HEK293 (cell line): ENCODE measurements at regions not wholly inside any gene's neighbourhood (a gene's known extent, or its start where the extent isn't known, plus 50 kb on each side); places are given as distances from the start of the nearest gene placed in this dataset.

Experiments
- CTCF ChIA-PET: fragments of 350-600 bp; formaldehyde crosslinking; extraction: SDS; loops from one replicate; lab custom pipeline; 2021; ENCODE audit warnings: antibody characterized with exemption; lab: Yijun Ruan, JAX
- POLR2A ChIA-PET: fragments of 300-600 bp; formaldehyde crosslinking; extraction: SDS; loops from one replicate; lab custom pipeline; 2020; ENCODE audit warnings: antibody characterized with exemption, inconsistent platforms; lab: Yijun Ruan, JAX
- H3K27ac ChIP-seq: fragments of 200-500 bp; sonication (Bioruptor generic); 2 replicates; pipeline ENCODE4 v1.5.1; 2014; ENCODE audit warnings: low read depth, low read length, control low read depth, inconsistent platforms; ENCODE audit errors: extremely low read depth
- H3K36me3 ChIP-seq, 2 experiments: fragments of 200-500 bp in 1 of 2; sonication (Bioruptor generic) in 1 of 2; 1 replicate in 1 of 2; 2 replicates in 1 of 2; pipeline ENCODE4 v1.5.1; 2014 to 2017; ENCODE audit warnings: inconsistent platforms in 2 of 2, low read length in 2 of 2; ENCODE audit not compliant: control insufficient read depth in 2 of 2, insufficient read depth in 1 of 2
- H3K4me1 ChIP-seq: fragments of 200-500 bp; sonication (Bioruptor generic); 2 replicates; pipeline ENCODE4 v1.5.1; 2014; ENCODE audit warnings: mild to moderate bottlenecking, low read length, inconsistent platforms; ENCODE audit not compliant: control insufficient read depth, insufficient read depth
- H3K4me3 ChIP-seq: 2 replicates; pipeline ENCODE4 v1.5.1; 2011; ENCODE audit warnings: low read depth, mild to moderate bottlenecking, control low read depth, low read length, moderate library complexity
- H3K9me3 ChIP-seq: fragments of 200-500 bp; sonication (Bioruptor generic); 2 replicates; pipeline ENCODE4 v1.5.1; 2014; ENCODE audit warnings: low read depth, low read length, inconsistent platforms; ENCODE audit not compliant: control insufficient read depth, insufficient read depth
- MZF1 ChIP-seq: fragments of 450-650 bp; formaldehyde crosslinking; IDR thresholded peaks from 2 replicates; pipeline ENCODE4 v1.5.1; 2017; ENCODE audit warnings: missing biosample characterization, missing genetic modification characterization, borderline replicate concordance
- OSR2 ChIP-seq: fragments of 450-650 bp; formaldehyde crosslinking; IDR thresholded peaks from 2 replicates; pipeline ENCODE4 v1.5.1; 2016; ENCODE audit warnings: missing biosample characterization, missing genetic modification characterization
- PRDM1 ChIP-seq: fragments of 450-650 bp; formaldehyde crosslinking; IDR thresholded peaks from 2 replicates; pipeline ENCODE4; 2016; ENCODE audit warnings: missing biosample characterization, missing genetic modification characterization
- SP7 ChIP-seq: fragments of 450-650 bp; formaldehyde crosslinking; IDR thresholded peaks from 2 replicates; pipeline ENCODE4 v1.5.1; 2016; ENCODE audit warnings: missing biosample characterization, missing genetic modification characterization
- TRIM28 ChIP-seq: IDR thresholded peaks from 2 replicates; pipeline ENCODE4 v1.6.1; 2011; ENCODE audit warnings: low read length, control low read depth, borderline replicate concordance
- ZBTB10 ChIP-seq: fragments of 450-650 bp; formaldehyde crosslinking; IDR thresholded peaks from 2 replicates; pipeline ENCODE4 v1.5.1; 2016; ENCODE audit warnings: missing biosample characterization, missing genetic modification characterization
- ZFP3 ChIP-seq: fragments of 450-650 bp; formaldehyde crosslinking; IDR thresholded peaks from 2 replicates; pipeline ENCODE4 v1.5.1; 2016; ENCODE audit warnings: low read depth, missing biosample characterization, missing genetic modification characterization
- ZNF146 ChIP-seq: fragments of 450-650 bp; formaldehyde crosslinking; IDR thresholded peaks from 2 replicates; pipeline ENCODE4 v1.5.1; 2016; ENCODE audit warnings: missing biosample characterization, missing genetic modification characterization
- ZNF155 ChIP-seq: fragments of 450-650 bp; formaldehyde crosslinking; IDR thresholded peaks from 2 replicates; pipeline ENCODE4 v1.5.1; 2016; ENCODE audit warnings: missing biosample characterization, missing genetic modification characterization
- ZNF157 ChIP-seq: fragments of 450-650 bp; formaldehyde crosslinking; IDR thresholded peaks from 2 replicates; pipeline ENCODE4 v1.5.1; 2016; ENCODE audit warnings: missing biosample characterization, missing genetic modification characterization
- ZNF2 ChIP-seq: fragments of 450-650 bp; formaldehyde crosslinking; IDR thresholded peaks from 2 replicates; pipeline ENCODE4 v1.5.1; 2016; ENCODE audit warnings: missing biosample characterization, missing genetic modification characterization
- ZNF221 ChIP-seq: fragments of 450-650 bp; formaldehyde crosslinking; IDR thresholded peaks from 2 replicates; pipeline ENCODE4 v1.5.1; 2017; ENCODE audit warnings: missing biosample characterization, missing genetic modification characterization, borderline replicate concordance
- ZNF311 ChIP-seq: fragments of 450-650 bp; formaldehyde crosslinking; IDR thresholded peaks from 2 replicates; pipeline ENCODE4 v1.5.1; 2017; ENCODE audit warnings: missing biosample characterization, missing genetic modification characterization, borderline replicate concordance
- ZNF341 ChIP-seq: fragments of 450-650 bp; formaldehyde crosslinking; IDR thresholded peaks from 2 replicates; pipeline ENCODE4; 2016; ENCODE audit warnings: low read depth, missing biosample characterization, missing genetic modification characterization
- ZNF423 ChIP-seq: fragments of 450-650 bp; formaldehyde crosslinking; IDR thresholded peaks from 2 replicates; pipeline ENCODE4 v1.5.1; 2016; ENCODE audit warnings: missing biosample characterization, missing genetic modification characterization
- ZNF488 ChIP-seq: fragments of 450-650 bp; formaldehyde crosslinking; IDR thresholded peaks from 2 replicates; pipeline ENCODE4 v1.5.1; 2016; ENCODE audit warnings: missing biosample characterization, missing genetic modification characterization
- ZNF548 ChIP-seq: fragments of 450-650 bp; formaldehyde crosslinking; IDR thresholded peaks from 2 replicates; pipeline ENCODE4 v1.5.1; 2016; ENCODE audit warnings: missing biosample characterization, missing genetic modification characterization
- ZNF658 ChIP-seq: fragments of 450-650 bp; formaldehyde crosslinking; IDR thresholded peaks from 2 replicates; pipeline ENCODE4; 2016; ENCODE audit warnings: missing biosample characterization, missing genetic modification characterization
- ZNF776 ChIP-seq: fragments of 450-650 bp; formaldehyde crosslinking; IDR thresholded peaks from 2 replicates; pipeline ENCODE4 v1.5.0; 2017; ENCODE audit warnings: missing biosample characterization, missing genetic modification characterization, borderline replicate concordance
- TF ChIP-seq, protein P1 (sequence below): sonication (generic); formaldehyde crosslinking; IDR thresholded peaks from 2 replicates; pipeline ENCODE4 v1.8.1; 2022; ENCODE audit warnings: mild to moderate bottlenecking, moderate library complexity, missing genetic modification reagents
- TF ChIP-seq, protein P2 (sequence below): fragments of 450-650 bp; formaldehyde crosslinking; IDR thresholded peaks from 2 replicates; pipeline ENCODE4 v1.5.1; 2016; ENCODE audit warnings: missing biosample characterization, missing genetic modification characterization, low read depth

DNA sequence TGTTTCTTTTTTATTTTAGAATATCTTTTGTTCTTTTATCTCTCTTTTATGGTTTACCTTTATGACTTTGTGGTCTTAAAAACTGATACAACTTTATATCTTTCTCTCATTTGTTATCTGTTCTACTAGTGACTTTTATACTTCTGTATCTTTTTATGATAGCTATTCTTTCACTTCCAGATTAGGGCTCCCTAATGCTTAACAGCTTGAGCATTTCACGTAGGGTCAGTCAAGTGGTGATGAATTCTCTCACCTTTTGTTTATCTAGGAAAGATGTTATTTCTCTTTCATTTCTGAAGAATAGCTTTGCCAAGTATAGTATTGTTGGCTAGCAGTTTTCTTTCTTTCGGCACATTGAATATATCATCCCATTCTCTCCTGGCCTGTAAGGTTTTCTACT lies 123.6 kb downstream of the NUDT12 start:
- Histone ChIP-seq H3K36me3 (no peaks in the 10 kb centered on the region), H3K9me3 (no peaks in the 10 kb centered on the region), H3K27ac (no peak overlapping the region), H3K4me1 (no peaks in the 10 kb centered on the region), H3K4me3 (no peak overlapping the region)
- TF ChIP-seq ZNF548 (tag by site-specific recombination) (no peak), ZNF2 (tag by site-specific recombination) (no peak), PRDM1 (tag by site-specific recombination) (no peak), OSR2 (no peak), ZBTB10 (tag by site-specific recombination) (no peak), ZNF311 (no peak), ZNF341 (tag by site-specific recombination) (no peak), ZNF423 (tag by site-specific recombination) (no peak), ZNF488 (tag by site-specific recombination) (no peak), SP7 (tag by site-specific recombination) (no peak), ZNF157 (no peak), ZNF776 (tag by site-specific recombination) (no peak), MZF1 (tag by site-specific recombination) (no peak), ZNF658 (no peak), ZNF155 (no peak), ZNF221 (no peak)
- TF ChIP-seq, protein P1, sequence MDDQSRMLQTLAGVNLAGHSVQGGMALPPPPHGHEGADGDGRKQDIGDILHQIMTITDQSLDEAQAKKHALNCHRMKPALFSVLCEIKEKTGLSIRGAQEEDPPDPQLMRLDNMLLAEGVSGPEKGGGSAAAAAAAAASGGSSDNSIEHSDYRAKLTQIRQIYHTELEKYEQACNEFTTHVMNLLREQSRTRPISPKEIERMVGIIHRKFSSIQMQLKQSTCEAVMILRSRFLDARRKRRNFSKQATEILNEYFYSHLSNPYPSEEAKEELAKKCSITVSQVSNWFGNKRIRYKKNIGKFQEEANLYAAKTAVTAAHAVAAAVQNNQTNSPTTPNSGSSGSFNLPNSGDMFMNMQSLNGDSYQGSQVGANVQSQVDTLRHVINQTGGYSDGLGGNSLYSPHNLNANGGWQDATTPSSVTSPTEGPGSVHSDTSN (CRISPR knock-in tag), result no peak
- TF ChIP-seq, protein P2, sequence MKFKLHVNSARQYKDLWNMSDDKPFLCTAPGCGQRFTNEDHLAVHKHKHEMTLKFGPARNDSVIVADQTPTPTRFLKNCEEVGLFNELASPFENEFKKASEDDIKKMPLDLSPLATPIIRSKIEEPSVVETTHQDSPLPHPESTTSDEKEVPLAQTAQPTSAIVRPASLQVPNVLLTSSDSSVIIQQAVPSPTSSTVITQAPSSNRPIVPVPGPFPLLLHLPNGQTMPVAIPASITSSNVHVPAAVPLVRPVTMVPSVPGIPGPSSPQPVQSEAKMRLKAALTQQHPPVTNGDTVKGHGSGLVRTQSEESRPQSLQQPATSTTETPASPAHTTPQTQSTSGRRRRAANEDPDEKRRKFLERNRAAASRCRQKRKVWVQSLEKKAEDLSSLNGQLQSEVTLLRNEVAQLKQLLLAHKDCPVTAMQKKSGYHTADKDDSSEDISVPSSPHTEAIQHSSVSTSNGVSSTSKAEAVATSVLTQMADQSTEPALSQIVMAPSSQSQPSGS (tag by site-specific recombination), result no peak
- ChIA-PET CTCF (interaction anchor here (0.5 kb wide), 1 partner anchor 386 kb away, joined by 3 read pairs; no protein-coding TSS in a partner anchor), POLR2A (no interaction called here)

- H3K9me3 ChIP-seq, result no peaks in the 10 kb centered on the region
- TF ChIP-seq ZFP3, result no peak
- no peak for TF ChIP-seq TRIM28
- no peak for TF ChIP-seq ZNF658
- TF ChIP-seq ZNF146 (tag by site-specific recombination), result no peak
- no peaks in the 10 kb centered on the region for H3K4me1 ChIP-seq
- ChIA-PET POLR2A (no interaction called here), CTCF (no interaction called here)
- H3K36me3 ChIP-seq, result no peaks in the 10 kb centered on the region
- no peak overlapping the region for H3K4me3 ChIP-seq
- no peak overlapping the region for H3K27ac ChIP-seq
Measured at GRCh38 chr5:103436656-103437055, 125.9 kb downstream of the NUDT12 start.
